Hematopoietic multipotent progenitor cell treated with erythropoietin and hydrocortisone succinate and interleukin-3 and kit ligand, for 6 days (in vitro differentiated cells): ENCODE measurements at regions not wholly inside any gene's neighbourhood (a gene's known extent, or its start where the extent isn't known, plus 50 kb on each side); places are given as distances from the start of the nearest gene placed in this dataset.
A peak's percentile ranks its signal among the peaks of the same experiment; 100 is the strongest.
"Not testable (repeated sequence)": the region's sequence is repeated elsewhere in the genome, so short reads cannot be mapped to it uniquely, and the experiment has no call there.

ENCODE experiments used
- DNase-seq: peaks from one replicate; pipeline ENCODE4 v3.0.0-alpha.2; 2015

DNA sequence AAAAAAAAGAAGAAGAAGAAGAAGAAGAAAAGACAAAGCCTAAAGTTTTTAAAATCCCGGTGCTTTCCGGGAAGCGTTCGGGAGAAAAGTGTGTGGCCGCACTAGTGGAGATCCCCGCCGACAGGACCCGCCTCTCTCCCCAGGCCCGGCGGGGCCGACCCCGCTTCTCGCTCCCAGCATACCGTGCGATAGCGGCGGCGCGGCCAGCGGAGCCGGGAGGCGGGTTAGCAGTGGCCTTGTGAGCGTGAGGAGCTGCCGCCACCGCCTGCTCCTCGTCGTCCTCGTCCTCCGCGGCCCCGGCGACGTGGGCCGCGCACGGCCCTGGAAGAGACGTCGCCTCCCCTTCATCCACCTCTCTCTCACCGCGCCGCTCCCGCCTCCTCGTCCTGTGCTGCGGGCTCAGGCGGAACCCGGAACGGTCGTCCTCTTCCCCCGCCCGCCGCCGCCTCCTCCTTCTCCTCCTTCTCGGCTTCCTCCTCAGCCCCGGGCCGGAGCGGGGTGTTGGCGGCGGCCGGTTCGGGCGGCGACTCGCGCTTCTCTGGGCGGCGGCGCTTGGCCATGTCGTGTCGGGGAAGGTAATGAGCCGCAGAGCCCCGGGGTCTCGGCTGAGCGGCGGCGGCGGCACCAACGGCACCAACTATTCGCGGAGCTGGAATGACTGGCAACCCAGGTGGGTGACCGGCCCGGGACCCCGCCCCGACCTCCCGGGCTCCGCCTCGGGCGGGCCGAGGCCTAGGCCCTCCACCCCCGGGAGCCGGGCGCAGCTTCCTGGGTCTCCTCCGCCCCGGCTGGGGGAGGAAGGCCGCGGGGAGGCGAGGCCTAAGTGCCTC lies 62.6 kb upstream of the CDR2 start:
- peak; percentile 78 for DNase-seq

DNA sequence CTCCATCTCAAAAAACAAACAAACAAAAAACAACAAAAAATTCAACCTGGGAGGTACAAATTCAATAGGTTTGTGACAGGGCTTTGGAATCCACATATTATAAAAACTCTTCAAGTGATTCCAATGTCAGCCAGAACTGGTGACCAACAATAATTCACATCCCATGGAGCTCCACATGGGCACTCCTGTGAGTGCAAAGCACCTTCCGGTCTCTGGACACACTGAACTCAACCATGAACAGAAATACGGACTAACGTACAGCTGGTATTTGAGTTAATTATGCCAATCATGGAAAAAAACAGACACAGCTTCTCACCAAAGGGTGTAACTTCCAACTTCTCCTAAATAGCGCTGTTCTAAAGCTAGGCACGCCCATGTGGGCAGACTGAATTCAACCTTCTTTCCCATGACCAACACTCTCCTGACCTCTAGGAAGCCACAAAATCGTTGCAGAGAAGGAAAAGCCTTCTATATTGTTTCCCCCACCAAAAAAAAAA lies 62.0 kb upstream of the CDR2 start:
- not testable (repeated sequence) for DNase-seq

DNA sequence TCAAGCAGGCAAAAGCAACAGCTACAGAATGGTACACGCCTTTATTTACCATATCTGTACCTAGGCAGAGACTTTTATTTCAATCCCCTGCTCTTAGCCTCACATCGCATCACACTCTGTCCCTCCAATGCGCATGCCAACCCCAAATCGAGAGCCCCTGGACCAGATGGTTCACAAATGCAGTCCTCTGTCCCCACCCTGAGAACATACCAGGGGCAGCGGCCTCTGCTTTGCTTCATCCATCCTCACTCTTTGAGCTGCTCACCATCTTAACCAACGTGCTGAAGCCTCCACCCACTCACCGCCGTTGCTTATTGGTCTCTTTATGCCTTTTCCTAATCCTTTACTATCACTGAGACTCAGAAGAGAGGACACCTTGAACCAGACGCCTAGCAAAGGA lies 56.9 kb upstream of the CDR2 start:
- not testable (repeated sequence) for DNase-seq

DNA sequence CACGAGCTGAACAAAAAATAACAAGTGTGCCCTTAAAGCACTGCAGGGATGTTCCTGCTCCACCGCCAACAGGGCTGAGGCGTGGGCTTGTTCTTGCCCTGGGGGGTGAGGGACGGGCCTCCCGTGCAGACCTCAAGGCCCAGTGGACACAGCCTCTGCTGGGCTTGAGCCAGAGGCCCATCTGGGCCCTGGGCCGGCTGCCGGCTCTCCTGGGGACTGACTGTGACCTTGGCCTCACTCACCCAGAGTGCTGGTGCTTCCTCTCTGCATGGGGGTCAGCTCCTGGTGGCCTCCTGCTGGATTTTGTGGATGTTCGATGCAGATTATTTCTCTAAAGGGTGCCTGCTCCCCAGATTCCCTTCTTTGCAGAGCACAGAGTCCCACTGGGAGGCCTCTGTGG lies 54.2 kb upstream of the CDR2 start:
- no peak for DNase-seq

DNA sequence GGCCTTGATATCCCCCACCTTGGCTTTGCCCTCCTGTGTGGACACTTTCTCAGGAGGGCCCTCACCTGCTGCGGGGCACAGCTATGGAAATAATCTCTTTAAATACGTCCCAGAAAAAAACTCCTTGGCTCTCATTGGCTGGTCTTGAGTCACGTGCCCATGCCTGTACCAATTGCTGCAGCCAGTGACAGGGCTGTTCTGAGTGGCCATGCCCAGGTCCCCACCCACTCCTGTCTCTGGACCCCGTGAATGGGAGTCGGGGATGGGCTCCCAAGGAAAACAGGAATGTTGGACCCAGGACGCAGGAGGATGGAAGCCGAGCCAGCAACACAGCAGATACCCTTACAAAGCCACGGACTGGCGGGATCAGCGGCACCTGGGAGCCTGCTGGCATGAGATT lies 53.1 kb upstream of the CDR2 start:
- DNase-seq = no peak

DNA sequence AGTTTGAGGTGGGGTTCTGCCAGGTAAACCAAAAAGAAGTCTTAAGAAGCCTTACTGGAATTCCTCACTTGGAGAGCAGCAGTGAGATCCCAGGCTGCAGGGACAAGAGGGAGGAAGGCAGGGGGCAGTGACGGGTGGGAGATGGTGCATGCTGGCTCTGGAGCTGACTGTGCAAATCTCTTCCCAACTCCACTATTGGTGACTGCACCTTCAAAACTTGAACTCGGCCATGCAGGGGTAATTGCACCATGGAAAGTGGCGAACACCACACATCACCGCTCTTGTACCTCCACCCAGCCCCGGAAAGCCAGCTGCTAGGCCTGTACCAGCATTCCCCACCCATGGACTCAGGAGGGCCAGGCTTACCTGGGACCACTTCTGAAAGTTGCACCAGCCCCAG lies 51.4 kb upstream of the CDR2 start:
- DNase-seq = no peak

DNA sequence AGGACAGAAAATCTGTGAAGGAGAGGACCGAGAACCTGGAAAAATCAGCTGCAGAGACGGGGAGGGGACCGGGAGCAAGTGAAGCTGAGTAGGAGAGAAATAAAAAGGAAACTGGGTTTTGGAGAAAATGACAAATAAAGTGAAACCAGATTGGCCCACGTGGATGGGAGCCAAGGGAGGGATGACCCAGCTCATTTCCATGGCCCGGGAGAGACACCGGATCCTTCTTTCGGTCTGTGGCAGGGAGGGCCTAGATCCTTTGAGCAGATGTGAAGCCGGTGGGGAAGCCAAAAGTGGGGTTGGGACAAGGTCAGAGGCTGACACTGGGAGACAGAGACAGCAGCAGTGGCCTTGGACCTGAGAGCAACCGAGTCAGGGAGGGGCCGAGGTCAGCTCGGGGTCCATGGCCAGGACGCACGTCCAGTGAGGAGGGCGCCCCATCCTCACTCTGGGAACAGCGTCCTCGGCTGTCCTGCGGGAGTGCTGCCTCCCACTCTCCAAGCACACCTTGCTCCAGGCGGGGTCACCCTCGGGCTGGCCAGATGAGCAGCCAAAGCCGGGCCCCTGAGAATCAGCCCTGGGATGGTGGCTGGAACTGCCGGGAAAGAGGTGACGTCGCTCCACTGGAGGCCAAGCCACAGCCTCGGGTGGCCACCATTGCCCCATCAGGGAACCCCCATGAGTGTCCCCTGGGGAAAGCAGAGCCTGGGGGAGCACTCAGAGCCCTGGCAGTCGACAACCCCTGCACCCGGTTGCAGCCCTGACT lies 50.8 kb upstream of the CDR2 start:
- no peak for DNase-seq

DNA sequence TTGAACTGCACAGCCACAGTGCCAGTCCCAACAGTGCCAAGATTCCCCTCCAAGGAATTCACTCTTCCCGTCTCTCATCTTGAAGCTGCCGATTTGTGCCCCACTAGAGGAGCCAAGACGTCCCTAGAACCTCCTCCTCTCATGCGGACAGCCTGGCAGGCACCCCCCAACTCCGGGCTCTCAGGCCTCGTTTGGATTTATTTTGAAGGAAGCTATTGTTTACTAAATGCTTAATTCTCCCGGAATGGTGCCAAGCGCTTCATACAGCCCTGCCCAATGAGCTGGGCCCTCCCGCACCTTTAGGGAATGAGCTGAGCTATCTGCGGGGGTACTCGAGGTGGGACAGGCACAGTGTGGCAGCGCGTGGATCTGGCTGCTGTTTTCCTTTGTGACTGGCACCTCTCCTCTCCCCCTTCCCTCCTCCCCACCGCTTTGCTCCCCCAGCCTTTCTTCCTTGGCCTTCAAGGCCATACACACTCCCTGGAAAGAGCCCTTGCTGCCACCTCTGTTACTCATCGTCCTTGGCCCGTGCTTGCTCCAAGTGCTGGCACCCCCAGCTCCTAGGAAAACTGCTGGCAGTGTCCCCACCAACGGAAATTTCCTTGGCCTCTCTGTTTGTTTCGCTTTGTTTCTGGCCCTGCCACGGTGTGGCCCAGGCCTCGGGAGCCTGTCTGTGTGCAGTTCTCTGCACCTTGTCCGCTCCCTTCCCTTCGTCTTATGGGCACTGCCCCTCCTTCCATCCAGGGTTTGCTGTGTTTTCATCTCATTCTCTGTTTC lies 49.9 kb upstream of the CDR2 start:
- no peak for DNase-seq
